ENCODE measurements at regions not wholly inside any gene's neighbourhood (a gene's known extent, or its start where the extent isn't known, plus 50 kb on each side); places are given as distances from the start of the nearest gene placed in this dataset.
"Not testable (repeated sequence)": the region's sequence is repeated elsewhere in the genome, so short reads cannot be mapped to it uniquely, and the experiment has no call there.

DNA sequence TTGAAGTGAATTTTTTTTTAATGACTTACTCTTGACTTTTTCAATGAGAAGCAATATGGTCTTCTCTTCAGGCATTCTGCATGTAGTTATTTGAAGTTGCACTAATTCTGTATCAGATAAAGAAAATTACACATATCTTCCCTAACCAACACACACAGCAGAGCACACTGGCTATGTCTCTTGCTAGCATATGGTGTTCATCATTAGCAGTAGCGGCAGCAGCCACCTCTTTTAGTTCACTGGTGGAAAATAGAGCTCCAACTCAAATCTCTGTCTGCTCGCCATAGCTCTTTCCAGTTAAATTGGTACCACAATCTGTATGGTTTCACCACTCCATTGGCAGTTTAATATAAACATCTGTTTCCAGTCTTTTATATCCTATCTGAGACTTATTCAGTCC, 278.1 kb upstream of the ZEB2 start:
- no peak for DNase-seq (ENCODE audit: low read depth)

DNA sequence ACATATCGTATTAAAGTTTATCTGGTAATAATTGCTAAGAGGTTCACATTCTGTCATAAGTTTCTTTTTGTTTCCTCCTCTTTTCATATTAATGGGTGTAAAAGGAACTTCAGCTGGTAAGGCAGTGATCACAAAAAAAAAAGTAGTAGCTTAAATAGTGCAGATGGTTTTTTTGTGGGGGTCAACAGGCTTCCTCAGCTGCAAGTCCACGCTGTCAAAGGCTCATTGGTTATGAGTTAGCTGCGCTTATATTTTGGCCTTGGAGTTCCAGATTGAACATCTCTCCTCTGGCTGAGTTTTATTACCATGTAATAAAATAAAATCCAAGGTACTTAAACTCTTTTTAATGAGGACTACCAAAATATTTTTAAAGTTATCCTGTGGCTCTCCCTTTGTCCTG, 277.0 kb upstream of the ZEB2 start:
- no peak for DNase-seq (ENCODE audit: low read depth)

DNA sequence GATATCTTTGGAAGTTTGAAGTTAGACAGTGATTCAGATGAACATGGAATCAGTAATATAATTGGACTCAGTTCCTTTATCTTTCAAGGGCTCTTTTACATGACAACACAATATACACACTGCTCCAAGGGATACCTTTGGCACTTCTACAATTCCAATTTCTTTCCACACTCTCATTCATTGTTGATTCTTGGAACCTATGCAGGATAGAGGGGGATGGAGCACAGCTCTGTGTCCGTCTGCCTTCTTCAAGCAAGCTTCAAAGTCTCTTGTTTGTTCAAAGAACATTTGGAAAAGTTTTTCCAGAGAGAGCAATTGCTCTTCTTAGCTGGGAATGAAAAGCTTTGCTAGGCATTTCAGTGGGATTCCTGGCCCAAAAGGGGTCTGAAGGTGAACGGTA, 276.2 kb upstream of the ZEB2 start:
- no peak for DNase-seq (ENCODE audit: low read depth)

DNA sequence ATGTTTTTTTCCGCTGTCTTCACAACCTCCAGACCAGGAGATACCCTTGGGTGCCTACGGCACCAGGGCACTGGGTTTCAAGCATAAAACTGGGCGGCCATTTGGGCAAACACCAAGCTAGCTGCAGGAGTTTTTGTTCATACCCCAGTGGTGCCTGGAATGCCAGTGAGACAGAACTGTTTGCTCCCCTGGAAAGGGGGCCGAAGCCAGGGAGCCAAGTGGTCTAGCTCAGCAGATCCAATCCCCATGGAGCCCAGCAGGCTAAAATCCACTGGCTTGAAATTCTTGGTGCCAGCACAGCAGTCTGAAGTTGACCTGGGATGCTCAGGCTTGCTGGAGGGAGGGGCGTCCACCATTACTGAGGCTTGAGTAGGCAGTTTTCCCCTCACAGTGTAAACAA, 265.3 kb upstream of the ZEB2 start:
- no peak for DNase-seq (ENCODE audit: low read depth)

DNA sequence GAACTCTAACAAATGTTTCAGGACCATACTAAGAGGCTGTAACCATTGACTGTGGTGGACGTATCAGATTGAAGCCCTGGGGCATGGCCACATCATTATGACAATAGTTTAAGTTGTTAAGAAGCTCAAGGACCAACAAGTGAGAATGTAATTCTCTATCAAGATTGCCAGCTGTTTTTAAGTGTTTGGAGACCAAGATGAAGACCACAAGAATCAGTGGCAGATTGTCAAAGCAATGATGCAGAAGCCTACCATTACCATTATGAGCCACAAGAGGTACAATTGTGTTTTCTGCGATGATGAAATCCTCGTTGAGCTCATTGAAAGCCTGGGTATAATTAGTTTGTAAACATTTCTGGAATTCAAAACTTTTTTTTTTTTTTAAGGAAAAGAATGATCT, 261.1 kb upstream of the ZEB2 start:
- no peak for DNase-seq (ENCODE audit: low read depth)

DNA sequence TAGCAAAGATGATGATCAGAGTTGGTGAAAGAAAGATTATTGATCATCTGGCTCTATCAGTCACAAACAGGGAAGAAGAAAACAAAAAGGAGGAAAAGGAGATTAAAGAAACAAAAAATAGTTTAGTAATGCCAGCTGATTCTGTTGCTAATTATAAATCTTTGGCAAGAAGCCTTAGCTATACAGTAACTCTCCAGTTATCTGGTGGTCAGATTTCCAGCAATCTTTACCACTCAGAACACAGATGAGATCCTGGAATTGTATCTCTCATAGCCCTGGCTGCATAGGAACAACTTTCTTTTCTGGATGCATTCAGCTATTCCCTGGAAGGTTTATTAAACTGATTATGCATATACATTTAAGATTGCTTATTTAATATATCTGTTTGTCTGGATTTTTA, 256.8 kb upstream of the ZEB2 start:
- no peak for DNase-seq (ENCODE audit: low read depth)

DNA sequence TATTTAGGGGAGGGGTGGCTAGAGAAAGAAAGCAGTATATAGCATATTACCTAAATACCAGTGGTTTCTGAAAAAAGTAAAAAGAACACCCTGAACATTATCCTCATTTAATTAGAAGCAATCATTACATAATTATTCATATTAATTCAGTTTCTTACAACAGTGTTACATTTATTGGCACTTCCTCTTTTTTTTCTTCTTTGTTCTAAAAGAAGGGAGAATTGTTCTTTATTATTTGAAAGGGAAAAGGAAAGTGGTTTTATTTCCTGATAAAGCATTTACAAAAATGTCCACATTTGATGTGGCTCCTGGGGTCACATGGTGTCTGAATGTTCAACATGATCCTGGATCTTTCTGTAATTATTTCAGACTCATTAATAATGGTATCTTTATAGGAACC, 254.9 kb upstream of the ZEB2 start:
- DNase-seq (ENCODE audit: low read depth): no peak

DNA sequence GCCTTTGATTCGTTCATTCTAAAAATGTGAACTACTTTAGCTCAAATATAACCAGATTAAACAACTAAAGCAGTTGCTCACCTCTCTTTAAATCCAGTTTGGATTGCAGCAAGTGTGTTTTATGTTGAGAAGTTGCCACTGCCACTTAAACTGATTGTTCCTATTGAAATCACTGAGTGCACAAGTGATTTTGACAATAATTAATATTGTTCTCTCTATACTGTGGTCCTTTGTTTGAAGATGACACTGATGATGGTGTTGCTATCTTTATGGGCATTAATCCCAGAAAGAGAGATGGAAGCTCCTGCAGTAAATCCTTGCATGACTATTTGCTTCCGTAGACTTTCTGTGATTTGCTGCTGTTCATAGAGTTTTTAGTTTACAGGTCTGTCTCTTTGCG, 251.4 kb upstream of the ZEB2 start:
- no peak for DNase-seq (ENCODE audit: low read depth)

DNA sequence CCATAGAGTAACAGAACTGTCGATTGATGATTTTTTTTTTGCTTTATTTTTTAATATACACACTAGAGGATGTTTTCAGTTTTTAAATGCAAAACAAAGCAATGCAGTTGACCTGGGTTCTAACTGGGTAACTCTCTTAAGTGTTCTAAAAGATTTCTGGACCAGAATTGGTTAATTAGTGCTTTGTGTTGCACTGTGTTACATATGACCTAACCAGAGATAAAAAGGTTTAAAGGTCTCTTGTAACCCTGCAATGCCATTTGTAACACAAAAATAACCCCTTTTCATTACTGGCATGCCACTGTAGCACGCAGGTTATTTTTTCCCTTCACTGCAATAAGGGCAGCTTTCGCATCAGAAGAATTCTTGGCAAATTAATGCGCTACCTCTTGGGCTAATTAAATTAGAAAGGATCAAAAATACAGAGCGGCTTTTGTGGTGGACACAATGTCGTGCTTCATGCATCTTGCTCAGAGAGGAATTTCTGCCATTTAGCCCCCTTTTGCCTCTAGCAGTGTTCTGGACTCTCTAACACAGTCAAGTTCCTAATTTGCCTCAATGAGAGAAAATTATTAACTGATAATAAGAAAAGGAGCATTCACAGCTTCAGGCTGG, 250.8 kb upstream of the ZEB2 start:
- no peak for DNase-seq (ENCODE audit: low read depth)

DNA sequence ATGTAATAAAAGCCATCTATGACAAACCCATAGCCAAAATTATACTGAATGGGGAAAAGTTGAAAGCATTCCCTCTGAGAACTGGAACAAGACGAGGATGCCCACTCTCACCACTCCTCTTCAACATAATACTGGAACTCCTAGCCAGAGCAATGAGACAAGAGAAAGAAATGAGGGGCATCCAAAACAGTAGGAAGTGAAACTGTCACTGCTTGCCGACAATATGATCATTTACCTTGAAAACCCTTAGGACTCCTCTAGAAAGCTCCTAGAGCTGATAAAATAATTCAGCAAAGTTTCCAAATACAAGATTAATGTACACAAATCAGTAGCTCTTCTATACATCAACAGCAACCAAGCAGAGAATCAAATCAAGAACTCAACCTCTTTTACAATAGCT, 241.0 kb upstream of the ZEB2 start:
- not testable (repeated sequence) for DNase-seq (ENCODE audit: low read depth)

DNA sequence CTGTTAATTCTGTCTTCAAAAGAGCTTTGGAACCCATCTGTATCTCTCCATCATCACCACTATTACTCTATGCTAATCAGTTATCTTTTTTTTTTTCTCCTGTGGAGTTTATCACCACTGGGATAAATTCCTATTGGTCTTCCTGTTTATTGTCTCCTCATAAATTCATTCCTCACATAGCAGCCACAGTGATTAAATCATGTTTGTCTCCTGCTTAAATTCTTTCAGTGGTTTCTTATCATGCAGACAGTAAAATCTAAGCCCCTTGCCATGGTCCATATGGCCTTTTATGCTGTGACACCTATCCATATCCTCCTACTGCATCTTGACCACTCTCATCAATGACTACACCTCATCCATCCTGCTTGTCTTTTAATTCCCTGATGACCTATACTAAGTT, 239.8 kb upstream of the ZEB2 start:
- no peak for DNase-seq (ENCODE audit: low read depth)

DNA sequence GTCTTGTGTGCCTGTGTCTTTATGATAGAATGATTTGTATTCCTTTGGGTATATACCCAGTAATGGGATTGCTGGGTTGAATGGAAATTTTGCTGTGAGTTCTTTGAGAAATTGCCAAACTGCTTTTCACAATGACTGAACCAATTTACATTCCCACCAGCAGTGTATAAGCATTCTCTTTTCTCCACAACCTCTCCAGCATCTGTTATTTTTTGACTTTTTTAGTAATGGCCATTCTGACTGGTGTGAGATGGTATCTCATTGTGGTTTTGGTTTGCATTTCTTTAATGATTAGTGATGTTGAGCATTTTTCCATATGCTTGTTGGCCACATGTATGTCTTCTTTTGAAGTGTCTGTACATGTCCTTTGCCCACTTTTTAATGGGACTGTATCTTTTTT, 238.3 kb upstream of the ZEB2 start:
- not testable (repeated sequence) for DNase-seq (ENCODE audit: low read depth)

DNA sequence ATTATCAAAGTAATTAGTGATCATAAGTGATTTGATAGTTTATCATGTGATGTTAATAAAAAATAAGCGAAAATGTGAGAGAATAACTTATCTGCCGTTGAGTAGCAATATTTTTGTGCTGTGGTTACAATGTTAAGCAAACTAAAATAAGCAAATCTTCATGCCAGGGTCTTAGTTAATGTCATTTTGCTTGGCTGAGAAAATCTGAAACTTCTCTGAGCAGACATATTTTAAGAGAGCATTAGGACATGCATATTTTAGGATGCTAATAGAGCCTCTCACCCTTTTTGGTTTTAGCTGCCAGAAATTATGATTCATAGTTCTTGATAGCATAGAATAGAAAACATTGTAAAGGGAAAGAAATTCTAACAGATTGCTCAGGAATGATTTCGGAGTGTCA, 233.5 kb upstream of the ZEB2 start:
- DNase-seq (ENCODE audit: low read depth): no peak

DNA sequence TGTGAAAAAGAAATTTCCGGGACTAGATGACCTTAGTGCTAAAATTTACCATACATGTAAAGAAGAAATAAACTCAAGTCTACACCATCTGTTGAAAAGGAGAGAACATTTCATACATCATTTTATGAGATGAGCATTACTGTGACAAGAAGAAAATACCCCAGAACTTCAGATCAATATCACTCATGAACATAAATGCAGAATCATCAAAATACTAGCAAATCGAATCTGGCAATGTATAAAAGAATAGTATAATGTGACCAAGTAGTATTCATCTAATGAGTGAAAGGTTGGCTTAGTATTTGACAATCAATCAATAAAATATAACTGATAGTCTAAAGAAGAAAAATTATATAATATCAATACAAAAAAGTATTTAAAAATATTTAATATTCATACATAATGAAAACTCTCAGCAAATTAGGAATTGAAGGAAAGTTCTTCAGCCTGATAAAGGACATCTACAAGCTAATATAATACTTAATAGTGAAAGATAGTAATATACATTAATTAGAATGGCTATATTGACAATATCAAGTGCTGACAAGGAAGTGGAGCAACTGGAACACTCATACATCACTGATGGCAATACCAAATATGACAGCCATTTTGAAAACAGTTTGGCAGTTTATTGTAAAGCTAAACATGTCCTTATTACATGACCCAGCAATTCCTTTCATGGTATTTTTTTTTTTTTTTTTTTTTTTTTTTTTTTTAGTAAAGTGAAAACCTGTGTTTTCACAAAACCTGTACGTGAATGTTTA, 231.4 kb upstream of the ZEB2 start:
- DNase-seq (ENCODE audit: low read depth): no peak

DNA sequence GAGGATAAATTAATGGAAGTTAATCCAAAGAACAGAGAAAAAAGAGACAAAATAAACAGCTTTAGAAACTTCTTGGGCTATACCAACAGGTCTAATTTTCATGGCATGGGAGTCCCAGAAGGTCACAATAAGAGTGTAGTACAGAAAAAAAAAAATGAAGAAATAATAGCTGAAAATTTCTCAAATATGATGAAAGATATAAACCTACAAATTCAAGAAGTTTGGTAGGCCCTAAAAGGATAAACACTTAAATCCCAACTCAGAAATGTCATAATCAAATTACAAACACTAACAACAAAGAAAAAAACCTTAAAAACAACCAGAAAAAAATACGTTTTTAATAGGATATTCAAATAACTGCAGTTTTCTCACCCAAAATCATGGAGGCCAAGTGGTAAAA, 229.3 kb upstream of the ZEB2 start:
- no peak for DNase-seq (ENCODE audit: low read depth)

DNA sequence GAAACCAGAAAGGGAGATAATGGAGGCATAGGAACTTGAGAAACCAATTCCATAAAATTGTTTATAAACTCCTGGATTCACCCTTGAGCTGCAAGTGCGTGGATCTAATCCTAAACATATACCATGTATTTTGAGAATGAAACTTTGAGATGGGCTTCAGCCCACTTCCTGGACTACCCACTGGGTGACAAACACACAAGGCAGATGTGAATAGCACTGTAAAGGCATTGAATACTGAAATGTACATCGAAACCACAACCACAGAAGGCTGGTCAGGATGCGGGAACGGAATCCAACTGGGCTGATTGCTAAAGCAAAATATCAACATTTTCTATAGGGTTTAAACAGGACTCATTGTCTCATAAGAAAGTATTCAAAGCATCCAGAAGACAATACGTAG, 228.5 kb upstream of the ZEB2 start:
- no peak for DNase-seq (ENCODE audit: low read depth)

DNA sequence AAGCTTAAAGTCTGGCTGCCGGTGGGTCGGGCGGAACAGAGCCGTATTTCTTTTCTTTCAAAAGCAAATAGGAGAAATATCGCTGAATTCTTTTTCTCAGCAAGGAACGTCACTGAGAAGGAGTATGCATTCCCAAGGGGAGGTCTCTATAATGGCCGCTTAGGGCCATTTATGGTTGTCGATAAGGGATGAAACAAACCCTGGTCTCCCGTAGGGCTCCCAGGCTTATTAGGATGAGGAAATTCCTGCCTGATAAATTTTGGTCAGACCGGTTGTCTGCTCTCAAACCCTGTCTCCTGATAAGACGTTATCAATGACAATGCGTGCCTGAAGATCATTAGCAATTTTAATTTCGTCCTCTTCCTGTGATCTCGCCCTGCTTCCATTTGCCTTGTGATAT, 227.7 kb upstream of the ZEB2 start:
- no peak for DNase-seq (ENCODE audit: low read depth)

DNA sequence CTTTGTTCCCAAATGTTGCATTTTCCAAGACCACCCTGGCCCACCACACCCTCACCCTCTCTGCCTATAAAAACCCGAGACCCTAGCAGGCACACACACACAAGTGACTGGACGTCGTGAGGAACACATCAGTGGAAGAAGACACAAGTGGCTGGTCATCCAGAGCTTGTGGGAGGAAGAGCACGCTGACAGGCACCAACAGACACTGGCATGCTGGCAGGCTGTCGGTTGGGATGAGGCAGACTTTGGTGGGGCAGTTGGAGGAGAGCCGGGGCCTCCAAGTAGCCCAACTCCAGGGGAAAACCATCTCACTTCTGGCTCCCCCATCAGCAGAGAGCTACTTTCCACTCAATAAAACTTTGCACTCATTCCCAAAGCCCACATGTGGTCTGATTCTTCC, 225.5 kb upstream of the ZEB2 start:
- no peak for DNase-seq (ENCODE audit: low read depth)

DNA sequence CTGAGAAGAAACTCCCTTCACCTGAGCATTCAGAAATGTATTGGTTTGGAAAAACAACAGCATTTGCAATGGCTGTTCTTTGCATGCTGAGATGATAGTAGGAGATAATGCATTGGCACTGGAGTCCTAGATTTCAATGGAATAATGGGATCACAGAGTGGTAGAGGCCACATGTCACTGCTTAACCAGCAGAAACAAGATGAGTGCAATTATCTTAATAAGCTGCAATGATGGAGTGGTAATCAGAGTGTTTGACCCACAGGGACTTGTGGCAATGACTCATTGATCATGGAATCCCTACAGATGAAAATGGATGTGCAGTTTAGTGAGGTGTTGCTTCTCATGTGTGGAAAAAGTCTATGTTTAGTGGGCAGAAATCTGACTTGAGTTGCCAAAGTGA, 218.8 kb upstream of the ZEB2 start:
- DNase-seq (ENCODE audit: low read depth): no peak

DNA sequence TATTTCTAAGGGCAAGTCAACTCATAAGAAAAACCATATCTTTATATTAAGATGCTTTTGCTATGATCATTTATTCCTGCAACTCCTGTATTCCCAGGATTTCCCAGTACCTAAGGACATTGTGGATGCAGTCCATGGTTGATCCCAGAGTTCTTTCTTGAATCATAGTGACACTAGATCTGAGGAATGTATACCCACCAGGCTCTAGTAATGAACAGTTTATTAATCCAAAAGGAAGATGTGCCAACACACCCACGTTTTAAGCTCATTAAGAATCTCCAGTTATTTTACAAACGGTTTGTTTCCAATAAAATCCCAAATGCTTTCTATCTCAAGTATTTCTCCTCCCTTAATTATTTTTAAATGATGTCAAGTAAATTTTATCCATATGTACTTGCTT, 210.8 kb upstream of the ZEB2 start:
- DNase-seq (ENCODE audit: low read depth): no peak

DNA sequence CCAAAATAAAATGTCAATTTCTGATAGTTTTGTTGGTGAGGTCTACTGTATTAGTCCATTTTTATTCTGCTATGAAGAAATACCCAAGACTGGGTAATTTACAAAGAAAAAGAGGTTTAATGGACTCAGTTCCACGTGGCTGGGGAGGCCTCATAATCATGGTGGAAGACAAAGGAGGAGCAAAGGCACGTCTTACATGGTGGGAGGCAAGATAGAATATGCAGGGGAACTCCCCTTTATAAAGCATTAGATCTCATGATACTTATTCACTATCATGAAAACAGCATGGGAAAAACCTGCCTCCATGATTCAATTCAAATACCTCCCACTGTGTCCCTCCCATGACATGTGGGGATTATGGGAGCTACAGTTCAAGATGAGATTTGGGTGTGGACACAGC, 204.5 kb upstream of the ZEB2 start:
- not testable (repeated sequence) for DNase-seq (ENCODE audit: low read depth)

DNA sequence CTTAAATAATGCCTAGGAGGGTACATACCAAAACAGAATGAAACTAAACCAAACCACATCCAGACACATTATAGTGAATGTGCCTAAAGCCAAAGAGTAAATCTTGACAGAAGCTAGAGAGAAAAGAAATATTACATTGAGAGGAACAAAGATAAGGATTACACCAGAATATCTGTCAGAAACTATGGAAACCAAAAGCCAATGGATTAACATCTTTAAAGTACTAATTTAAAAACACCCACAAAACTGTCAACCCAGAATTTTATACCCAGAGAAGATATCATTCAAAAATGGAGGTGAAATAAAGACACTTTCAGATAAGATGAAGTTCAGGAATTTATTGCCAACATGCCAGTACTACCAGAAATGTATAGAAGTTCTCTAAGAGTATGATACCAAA, 198.5 kb upstream of the ZEB2 start:
- DNase-seq (ENCODE audit: low read depth): no peak

DNA sequence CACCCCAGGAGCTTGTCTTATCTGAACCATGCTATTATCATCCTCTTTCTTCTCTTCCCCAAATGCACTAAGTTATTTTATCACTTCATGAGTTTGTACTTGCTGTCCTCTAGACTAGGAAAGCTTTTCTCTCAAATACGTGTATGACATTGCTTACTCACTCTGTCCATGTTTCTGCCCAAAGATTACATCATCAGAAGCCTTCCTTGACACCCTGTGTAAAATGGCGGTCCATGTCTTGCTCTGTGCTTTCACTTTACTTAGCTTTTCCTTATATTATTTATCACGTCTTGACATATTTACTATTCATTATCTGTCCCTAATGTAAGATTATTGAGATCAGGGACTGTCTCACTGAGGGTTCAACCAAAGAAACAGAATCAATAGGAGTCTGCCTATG, 196.1 kb upstream of the ZEB2 start:
- no peak for DNase-seq (ENCODE audit: low read depth)

DNA sequence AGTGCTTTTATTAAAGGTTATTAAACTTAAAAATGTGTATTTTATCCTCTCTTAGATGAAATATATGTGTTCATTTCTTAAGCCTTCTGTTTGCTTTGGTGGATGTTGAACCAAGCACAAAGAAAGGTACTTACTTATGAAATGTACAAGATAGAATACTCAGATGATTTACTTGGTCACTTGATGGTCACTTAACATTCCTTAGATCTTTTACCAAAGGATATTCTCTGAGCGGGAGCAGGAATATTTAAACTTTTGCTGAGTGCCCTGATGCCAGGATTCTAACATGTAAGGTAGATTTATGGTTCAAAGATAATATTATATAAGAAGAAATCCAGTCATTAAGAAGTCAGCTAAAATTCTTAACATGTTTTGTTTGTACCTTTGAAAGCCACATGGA, 193.5 kb upstream of the ZEB2 start:
- DNase-seq (ENCODE audit: low read depth): no peak

All from stimulated activated CD8-positive, alpha-beta memory T cell treated with anti-CD3 and anti-CD28 coated beads, Interleukin-4, amount 100 ng/mL, for 24 hours (primary cell).